ENCODE measurements at regions not wholly inside any gene's neighbourhood (a gene's known extent, or its start where the extent isn't known, plus 50 kb on each side); places are given as distances from the start of the nearest gene placed in this dataset.

DNA sequence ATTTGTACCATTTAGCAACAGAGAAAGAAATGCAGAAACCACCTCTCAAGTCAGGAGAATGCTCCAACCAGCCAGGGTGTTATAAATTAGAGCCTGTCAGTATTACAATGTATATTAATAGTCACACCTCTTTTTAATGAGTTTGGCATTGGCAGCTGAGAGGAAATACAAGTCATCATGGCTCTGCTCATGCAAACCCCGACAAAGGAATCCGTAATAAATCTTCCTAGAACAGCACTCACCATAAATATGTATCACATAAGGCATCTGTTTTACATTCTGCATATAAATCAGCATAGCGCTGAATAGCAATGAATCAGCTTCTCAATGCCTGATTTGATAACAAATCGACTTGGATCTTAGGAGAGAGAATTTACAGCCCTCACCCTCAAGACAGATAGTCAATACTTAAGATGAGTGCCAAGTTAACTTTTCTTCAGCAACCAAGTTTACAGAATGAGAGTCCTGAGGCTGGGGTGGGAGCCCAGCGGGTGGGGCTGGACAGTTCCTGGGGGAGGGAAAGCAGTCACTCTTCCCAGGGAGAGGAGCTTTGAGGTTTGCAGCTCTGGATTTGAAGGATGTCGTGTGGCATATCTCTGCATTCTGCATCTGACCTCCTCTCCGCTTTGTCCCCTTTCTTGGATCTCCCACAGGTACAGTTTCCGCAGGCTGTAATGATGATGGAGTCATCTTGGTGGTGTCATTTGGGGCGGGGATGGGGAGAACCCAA lies 1034.4 kb upstream of the NR2F2 start:
- no peak for DNase-seq

DNA sequence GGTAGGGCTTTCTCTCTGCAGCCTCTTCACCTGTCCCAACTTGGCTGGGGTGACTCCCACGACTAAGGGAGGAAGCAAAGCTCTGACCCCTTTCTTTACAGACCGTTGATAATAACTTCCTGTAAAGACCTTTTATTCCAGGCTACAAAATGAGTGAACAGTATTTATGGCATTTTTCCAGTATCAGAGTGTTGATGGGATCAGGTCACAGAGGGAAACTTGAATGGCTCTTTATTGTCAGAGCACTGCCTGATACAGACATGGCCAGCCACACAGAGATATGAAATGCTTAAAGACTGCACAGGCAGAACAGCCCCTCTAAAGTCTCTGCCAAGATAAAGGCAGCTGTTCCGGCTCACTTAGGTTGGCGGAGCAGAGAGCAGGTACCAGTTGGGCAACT lies 1033.9 kb upstream of the NR2F2 start:
- no peak for DNase-seq

DNA sequence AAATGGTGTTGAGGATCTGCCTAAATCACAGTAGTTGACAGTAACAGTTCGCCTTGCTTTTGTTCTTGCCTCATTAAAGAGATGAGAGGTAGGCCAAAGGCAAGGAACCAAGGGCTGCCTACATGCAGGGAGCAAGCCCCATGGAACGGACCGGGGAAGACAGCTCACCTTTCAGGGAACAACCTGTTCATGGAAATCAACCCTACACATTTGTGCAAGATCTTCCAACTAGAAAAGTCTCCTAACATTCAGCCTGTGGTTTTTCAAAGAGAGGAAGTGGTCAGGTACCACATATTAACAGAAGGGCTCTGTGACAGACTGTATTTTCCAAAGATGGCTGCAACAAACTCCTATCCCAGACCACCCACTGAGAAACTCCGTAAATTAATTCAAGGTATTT lies 1031.8 kb upstream of the NR2F2 start:
- DNase-seq = no peak

DNA sequence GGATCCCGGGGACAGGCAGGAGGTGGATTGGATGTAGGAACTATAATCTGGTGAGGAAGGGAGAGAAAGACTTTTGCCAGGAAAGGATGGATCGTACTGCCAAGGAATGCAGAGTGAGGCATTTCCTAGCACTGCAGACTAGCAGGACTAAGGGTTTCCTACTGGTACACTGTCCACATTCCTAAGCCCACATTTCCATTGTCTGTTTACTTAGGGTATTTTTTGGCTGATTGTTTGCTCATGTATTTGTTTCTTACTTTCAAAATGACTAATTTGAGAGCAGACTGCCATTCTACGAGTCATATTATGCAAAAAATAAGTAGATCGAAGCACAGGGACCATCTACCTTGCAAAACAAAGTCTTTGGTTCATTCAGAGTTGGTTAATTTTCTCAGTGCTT lies 1029.5 kb upstream of the NR2F2 start:
- DNase-seq = no peak

DNA sequence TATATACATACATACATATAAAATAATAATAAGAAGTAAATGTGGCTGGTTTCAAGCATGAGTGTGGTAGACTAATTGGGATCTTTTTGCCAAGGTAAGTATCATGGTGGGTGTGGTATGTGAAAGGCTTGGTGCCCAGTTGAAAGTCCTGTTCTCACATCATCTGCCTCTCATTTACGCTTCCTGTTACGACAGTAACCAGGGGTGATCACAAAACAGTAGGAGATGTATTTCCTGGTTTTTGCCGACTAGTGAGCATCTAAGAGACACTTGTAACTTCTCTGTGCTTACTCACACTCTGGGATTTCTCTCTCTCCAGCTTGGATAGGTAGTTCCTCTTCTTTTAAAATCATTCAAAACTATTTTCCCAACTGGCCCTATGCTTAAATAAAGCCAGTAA lies 1028.3 kb upstream of the NR2F2 start:
- no peak for DNase-seq

DNA sequence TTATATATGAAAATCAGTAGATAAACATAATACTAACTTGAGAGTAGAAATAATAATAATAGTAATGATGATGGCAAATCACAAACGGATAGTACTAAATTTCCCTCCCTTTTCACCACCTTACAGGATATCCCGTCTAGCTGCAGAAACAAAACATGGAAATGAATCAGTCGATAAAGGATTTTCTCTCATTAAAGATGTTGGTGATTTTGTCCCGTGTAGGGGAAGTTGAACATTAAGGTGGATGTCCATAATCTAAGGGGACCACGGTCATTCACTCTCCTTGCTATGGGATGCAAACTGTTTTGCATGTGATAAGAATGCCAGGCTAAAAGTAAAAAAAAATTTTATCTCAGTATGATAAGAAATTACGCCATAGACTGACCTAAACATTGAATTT lies 1027.7 kb upstream of the NR2F2 start:
- DNase-seq = no peak

DNA sequence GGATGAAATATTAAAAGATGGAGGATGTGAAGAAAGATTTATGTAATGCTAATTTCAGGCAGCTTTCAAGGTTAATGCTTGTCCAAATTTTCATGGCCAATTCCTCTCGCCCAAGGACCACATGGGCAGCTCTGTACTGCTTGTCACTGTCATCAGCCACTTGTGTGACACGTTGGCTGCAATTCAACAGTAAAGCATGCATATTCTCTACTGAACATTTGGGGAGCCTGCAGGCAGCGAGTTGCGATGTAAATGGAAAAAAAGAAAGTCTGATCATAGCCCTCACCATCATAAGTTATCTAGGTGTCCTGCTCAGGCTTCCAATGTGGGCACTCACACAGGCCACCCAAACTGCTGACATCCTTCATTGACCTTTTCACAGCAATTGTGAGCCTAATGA lies 1026.8 kb upstream of the NR2F2 start:
- DNase-seq = no peak

DNA sequence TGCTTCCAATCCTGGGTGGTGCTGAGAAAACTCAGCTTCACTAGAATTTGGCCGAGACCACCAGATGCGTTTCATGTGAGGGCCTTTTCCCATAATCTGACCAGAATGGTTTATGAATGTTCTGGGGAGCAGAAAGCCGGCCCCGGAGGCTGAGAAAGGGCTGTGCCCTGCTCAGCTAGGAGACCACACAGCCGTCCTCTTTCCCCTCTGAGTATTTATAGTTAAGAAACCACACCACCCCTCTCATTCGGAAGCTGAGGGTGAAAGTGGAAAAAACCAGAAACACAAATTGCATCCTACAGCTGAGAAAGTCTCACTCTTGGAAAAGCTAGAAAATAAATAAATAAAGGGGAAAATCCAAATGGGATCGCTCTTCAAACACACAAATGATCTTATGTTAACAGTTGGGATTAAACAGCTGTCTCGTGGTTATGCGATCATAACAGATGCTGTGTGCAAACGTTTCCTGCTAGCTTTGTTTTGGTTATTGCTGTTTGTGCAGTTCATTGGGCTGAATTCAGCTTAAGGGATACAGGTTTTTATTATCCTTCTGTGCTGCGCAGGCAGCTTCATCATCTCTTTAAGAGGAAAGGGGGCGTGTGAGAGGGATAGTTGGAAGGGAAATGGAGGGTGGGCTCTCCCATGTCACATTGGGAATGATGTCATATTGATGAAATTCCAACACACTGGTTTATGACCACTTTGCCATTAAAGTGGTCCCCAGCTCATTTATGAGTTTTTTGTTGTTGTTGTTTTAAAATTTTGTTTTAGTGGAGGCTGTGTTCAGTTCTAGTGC lies 1026.2 kb upstream of the NR2F2 start:
- no peak for DNase-seq

DNA sequence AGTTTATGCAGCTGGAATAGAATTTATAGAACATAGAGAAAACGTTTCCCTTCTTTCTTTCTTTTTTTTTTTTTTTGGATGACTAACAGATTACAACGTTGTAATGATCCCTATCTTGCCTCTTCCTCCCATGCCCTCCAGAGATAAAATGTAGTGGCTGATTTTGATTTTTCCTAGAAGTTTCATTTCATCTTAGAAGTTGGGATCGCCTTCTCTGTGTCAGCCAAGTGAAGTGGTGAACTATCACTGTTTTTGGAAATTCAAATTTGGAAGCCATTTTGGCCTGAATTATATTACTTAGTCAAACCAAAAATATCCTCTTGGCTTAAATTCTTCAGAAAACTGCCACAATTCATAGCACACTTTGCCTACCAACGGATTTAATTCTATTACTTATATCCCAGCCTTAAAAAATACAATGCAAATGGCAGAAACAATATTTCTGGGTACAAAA lies 1025.5 kb upstream of the NR2F2 start:
- no peak for DNase-seq

DNA sequence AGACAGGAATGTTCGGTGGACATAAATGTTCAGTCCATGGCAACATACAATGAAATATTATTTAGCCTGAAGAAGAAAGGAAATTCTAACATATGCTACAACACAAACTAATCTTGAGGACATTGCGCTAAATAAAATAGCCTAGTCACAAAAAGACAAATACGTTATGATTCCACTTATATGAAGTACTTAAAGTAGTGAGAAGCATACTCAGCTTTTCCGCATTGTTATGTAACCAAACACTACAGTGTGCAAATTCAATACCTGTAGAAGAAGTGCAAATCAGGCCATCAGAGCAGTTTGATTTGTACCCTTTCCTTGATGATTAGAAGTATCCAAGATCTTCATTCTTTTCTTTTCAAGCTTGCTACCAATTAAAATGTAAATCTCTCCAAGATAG lies 1023.4 kb upstream of the NR2F2 start:
- no peak for DNase-seq

DNA sequence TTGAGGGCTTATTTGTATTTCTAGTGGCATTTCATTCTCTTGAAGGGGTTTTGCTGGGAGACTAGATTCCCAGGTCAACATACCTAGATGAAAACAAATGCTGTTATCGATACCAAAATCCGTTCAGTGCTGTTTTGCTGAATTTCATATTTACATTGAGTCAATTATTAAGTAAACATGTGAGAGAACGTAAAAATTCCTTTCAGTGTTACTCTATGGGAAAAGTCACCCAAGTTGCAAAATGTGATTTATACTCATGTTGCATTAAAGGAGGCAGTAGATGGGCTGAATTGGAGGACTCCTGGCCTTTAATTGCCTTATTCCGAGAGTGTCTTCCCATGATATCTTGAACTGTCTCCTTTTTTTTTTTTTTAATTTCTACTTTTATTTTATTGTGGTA lies 1011.3 kb upstream of the NR2F2 start:
- no peak for DNase-seq

DNA sequence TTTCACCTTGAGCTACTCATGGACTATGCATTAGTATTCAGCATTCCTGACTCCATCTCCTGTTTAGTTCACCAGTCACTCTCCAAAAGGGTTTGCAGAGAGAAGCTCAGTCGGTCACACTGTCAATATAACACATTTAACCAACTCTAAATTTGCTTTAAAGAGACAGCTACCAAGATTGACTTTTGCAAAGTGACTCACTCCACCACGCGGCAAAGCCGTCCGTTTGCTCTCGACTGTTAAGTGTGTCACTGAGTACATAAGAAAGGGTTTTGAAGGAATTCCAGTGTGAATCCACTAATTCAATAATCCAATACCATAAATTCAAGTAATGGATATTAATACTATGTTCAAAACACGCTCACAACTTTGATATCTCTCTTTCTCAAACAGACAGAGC lies 1006.7 kb upstream of the NR2F2 start:
- DNase-seq = no peak

DNA sequence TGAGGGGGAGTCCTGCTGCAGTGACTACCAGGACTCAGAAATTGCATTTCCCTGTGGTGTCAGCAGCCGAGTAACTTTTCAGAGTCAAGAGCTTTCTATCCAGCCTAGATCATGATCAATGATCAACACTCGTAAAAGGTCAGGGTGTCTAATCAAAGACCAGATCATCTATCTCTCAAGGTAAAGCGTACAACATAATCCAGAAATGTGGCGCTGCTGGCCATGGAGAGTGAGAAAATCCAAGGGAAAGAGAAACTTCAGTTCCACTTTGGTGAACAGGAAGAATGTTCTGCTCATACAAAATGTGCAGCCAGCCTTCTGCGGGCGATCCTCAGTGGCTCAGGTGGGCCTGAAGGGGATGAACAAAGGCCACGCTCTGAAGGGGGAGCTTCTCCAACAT lies 1005.8 kb upstream of the NR2F2 start:
- no peak for DNase-seq

DNA sequence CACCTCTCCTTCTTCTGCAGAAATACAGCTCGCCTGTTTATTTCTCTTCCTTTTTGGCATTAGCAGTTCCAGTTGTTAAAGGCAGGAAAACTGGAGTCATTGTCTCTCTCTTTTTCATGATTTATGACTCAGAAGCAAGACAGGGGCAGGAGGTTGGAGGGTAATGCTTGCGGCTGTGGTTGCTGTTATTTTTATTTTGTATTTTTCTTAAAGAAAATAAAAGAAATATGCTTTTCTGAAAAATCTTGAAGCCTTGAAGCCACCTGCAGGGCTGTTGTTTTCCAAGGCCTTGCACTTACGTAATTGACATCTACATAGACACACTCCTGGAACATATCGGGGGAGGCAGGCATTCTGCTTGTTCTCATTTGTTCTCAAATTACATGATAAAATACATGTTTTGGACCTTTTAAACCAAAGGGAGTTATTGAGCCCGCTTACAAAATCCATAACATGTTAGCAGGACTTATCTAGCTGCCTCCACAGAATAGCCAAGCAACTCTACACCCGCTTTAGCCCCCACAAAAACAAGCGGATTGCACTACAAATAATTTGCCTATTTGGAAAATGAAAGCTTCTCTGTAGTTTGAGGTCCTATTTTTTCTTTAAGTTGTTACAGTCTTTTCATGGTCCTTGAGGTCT lies 1004.6 kb upstream of the NR2F2 start:
- no peak for DNase-seq

DNA sequence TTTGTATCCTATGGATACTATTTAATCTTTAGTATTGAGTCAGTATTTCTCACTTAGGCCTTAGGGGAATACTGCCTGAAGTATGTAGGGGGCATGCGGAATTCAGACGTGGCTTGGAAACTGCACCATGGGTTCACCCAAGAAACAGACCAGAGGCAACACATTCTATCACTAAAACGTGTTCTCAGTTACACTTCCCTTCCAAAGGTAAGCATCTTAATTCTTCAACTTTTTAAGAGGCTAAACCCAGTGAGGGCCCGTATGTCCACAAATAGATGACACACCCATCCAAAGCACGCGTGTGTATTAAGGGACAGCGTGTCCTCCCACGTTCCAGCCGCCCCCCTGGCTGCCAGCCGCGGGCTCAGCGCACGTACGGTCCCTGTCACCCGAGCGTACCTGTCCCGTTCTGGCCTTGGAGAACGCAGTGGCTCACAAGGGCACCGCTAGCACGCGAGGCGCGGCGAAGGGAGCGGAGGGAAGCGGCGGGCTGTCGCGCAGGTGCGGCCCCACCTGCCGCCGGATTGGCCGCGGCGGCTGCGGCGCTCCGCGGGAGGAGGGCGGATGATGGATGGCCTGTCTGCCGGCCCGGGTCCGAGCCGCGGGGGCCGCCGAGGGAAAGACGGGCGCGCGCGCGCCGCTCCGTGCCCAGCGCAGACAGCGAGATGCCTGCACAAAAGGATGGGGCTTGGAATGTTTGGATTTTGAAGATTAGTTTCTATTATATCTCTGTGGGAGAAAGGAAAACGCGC lies 1003.9 kb upstream of the NR2F2 start:
- DNase-seq = no peak

DNA sequence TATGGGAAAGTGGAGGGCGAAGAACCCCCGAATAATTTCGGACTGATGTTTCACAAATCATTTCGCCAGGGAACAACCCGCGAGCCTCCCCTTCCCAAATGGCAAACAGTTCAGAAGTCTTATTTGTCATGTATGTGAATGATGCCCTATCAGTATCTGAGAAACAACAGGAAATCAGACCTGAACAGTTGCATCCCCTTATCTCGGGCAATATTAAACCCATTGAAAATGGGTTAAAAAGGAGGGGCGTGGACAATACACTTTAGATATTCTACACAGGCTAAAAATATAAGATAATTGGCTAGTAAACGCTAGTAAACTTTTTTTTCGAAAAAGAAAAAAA lies 1003.3 kb upstream of the NR2F2 start:
- no peak for DNase-seq

DNA sequence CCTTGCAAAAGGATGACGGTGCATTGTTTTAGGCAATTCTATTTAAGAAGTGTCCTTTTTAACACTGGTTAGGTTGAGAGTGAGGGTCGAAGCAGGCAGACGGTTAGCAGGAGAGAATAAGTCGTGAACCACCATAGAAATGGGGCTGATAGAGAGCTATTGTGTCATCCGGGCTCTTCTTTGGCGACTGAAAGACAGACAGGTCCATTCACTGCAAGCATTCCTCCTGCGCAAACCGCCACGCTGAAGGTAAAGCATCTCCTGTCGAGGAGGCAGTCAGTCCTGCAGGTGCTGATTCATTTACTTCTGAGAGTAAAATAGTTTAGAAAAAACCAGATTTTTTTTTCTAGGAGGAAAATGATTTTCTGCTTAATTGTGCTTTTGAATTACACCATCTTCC lies 1002.8 kb upstream of the NR2F2 start:
- DNase-seq = no peak

DNA sequence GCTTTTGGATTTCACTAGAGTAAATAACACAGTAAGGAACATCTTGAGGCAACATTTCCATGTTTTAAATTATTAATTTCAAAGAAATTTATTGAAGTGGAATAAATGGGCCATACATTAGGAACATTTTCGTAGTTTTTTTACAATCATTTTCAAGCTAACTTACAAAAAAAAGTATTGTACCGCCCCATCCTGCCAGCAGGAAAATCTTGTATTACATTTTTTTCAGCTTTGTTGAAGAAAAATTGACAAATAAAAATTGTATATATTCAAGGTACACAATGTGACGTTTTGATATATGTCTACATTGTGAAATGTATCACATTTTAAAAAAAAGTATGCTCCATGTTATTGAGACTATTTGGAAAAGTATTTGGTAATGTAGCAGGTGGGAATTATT lies 1001.9 kb upstream of the NR2F2 start:
- DNase-seq = no peak

DNA sequence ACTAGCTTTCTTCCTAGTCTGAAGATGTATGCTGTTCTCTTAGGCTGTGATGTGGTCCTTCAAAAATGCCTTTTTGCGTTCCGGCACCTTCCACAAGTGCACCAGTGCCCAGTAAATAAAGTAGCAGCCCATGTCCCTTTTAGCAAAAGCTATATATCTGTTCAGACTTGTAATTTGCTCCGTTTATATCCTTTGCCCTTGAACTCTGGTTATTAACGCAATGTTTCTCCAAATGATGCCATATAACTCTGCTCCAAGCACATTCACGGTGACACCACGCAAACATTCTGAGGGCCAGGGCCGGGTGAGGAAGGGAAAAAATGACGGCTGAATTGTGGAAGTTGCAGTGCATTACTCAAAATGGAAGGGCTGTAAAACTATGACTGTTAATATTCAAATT lies 1001.1 kb upstream of the NR2F2 start:
- no peak for DNase-seq

DNA sequence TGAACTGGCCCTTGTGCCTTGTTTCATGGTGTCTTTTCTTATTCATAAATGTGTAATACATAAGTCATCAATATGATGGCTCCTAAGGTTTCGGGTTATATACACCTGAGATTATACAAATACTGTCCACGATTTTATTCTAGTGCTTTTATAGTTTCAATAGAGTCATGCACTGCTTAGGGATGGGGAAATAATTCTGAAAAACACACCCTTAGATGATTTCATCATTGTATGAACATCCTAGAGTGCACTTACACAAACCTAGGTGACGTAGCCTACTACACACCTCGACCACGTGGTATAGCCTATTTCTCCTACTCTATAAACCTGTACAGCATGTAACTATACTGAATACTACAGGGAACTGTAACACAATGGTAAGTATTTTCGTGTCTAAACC lies 988.8 kb upstream of the NR2F2 start:
- no peak for DNase-seq

DNA sequence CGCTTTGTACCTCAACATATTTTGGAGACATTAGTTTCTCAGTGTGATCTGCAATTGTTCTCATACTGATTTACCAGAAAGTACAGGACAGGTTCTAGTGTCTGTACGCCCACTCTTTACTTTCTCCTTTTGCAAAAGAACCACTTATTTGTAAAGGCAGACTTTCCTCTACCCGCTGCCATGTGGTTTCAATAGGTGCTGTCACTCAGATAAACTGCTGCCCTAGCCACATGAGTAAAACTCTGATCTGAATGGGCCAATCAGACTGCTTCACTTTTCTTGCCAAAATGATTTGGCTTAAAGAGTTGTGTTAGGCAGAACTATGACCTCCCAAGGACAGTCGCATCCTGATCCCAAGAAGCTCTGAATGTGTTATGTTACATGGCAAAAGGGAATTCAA lies 984.6 kb upstream of the NR2F2 start:
- DNase-seq = no peak

DNA sequence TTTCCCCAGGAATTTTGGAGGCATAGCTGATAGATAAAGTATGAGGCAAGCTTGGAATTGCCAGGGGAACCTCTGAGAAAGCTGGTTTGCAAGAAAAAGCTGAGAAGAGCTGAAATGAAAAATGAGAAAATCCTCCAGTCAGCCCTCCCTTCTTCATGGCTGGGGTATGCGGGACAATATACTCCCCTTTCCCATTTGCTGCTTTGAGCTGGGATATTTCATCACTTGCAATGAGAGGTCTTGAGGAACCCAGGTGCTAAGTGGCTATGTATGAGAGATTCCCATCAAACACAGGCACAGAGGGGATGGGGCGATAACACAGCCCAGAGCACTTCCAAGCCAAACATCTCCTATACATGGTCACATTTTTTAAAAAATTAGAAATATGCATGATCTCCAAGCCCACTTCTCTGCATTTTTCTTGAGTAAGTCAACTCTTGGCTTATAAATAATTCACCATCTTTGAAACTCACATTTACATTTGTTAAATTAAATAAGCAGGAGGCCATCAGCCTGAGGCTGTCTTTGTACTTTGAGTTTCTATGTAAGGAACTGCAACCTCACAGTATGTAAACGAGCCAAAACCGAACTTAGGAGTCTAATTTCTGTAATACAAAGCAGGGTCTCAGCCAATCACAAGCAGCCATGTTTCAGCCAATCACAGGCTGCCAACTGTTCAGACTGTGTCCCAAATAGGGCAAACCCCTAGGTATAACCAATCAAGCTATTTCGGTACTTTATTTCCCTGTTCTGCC lies 983.6 kb upstream of the NR2F2 start:
- no peak for DNase-seq

DNA sequence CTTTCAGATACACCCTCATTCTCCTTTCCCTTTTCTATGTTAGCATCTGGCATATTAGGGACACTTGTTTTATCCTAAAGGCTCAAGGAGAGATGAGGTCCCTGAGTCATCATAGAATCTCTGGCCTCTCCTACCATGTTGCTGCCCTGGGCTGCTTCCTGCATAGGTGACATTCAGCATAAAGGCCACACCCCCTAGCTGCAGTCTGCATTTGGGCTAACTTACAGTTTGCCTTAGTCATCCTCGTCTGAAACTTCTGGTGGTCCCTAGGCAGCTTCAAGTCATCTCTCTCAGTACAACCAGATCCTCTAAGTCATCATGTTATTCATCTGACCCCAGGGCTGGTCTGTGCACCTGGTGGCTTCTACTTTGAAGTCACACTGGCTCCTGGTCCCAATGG lies 982.7 kb upstream of the NR2F2 start:
- DNase-seq = no peak
